ENCODE measurements at regions not wholly inside any gene's neighbourhood (a gene's known extent, or its start where the extent isn't known, plus 50 kb on each side); places are given as distances from the start of the nearest gene placed in this dataset.

GRCh38 chr11:95349345-95349942 is 118.4 kb upstream of the SESN3 start:
- TF ChIP-seq MXI1 (IDR thresholded peaks at IDR 0.05; ENCODE audit: borderline replicate concordance, low read depth, low read length): no peak
- TF ChIP-seq RFX5 (IDR thresholded peaks at IDR 0.05; ENCODE audit: low read depth, low read length): no peak
- TF ChIP-seq CEBPB (IDR thresholded peaks at IDR 0.05; ENCODE audit: low read depth, low read length): no peak
- TF ChIP-seq CTCF (conservative IDR thresholded peaks at IDR 0.05; ENCODE audit: low read depth, low read length): no peak
- TF ChIP-seq BHLHE40 (IDR thresholded peaks at IDR 0.05; ENCODE audit: low read depth, low read length): no peak
- dilution Hi-C loops (cut with HindIII; ENCODE audit: low sequenced_read_pairs, unreplicated experiment): no loop called here

More at GRCh38 chr11:95349345-95349942, 118.4 kb upstream of the SESN3 start:
- Histone ChIP-seq H2BK5ac (ENCODE audit: low read depth, low read length, poor library complexity, severe bottlenecking) (no peak overlapping the region), H3K56ac (ENCODE audit: extremely low read depth, insufficient read depth, low read length) (no peak overlapping the region), H3K9me1 (ENCODE audit: insufficient read depth, low read length) (no peaks in the 10 kb centered on the region), H2AK9ac (replicated peaks; ENCODE audit: low read depth, low read length, poor library complexity) (no peak overlapping the region), H4K20me1 (ENCODE audit: insufficient read depth, low read length) (no peaks in the 10 kb centered on the region), H3K4me1 (ENCODE audit: control insufficient read depth, insufficient read depth, low read length) (no peaks in the 10 kb centered on the region), H3K9me3 (ENCODE audit: control insufficient read depth, insufficient read depth, low read length) (no peaks in the 10 kb centered on the region), H3K18ac (ENCODE audit: low read depth, low read length) (no peak overlapping the region), H3K27me3 (ENCODE audit: control insufficient read depth, insufficient read depth, low read length) (peaks cover 2% of the 10 kb centered on the region), H3K79me1 (ENCODE audit: low read depth in 1 of 2, low read length in 2 of 2) (no peaks in the 10 kb centered on the region), H2BK15ac (ENCODE audit: low read depth, low read length) (no peak overlapping the region), H2BK20ac (ENCODE audit: low read depth, low read length) (no peak overlapping the region), H3K23ac (ENCODE audit: low read depth, low read length) (no peak overlapping the region), H3K4me3 (ENCODE audit: insufficient read depth, low read depth, low read length) (no peak overlapping the region), H3K27ac (ENCODE audit: insufficient read depth, low read length) (no peak overlapping the region), H4K5ac (ENCODE audit: low read depth, low read length) (no peak overlapping the region), H3K9ac (ENCODE audit: low read depth, low read length) (no peak overlapping the region), H3K14ac (replicated peaks; ENCODE audit: low read depth, low read length) (no peak overlapping the region), H3K36me3 (ENCODE audit: control insufficient read depth, insufficient read depth, low read length) (no peaks in the 10 kb centered on the region), H2AK5ac (ENCODE audit: low read depth, low read length) (no peak overlapping the region), H4K8ac (ENCODE audit: low read depth in 2 of 2, low read length in 2 of 2) (no peak overlapping the region), H4K91ac (ENCODE audit: insufficient read depth, low read depth, low read length) (no peak overlapping the region), H2AFZ (replicated peaks; ENCODE audit: low read length, poor library complexity) (no peak overlapping the region), H2BK120ac (ENCODE audit: low read depth, low read length) (no peak overlapping the region), H3K4ac (ENCODE audit: low read depth, low read length) (no peak overlapping the region), H3K4me2 (ENCODE audit: low read depth, low read length) (no peak overlapping the region)
- ATAC-seq (ENCODE audit: low read depth): no peak
- BruUV-seq (replicated peaks): no TSS peak
- intact Hi-C loops (cut with micrococcal nuclease): no loop called here
- in situ Hi-C loops (cut with MboI; ENCODE audit: low sequenced_read_pairs): no loop called here
- DNase-seq: no peak
- CTCF ChIA-PET: interaction anchor here (0.6 kb wide), 1 partner anchor 38 kb away, joined by 4 read pairs; no protein-coding TSS in a partner anchor
- POLR2A ChIA-PET (ENCODE audit: unreplicated experiment): no interaction called here

All from IMR-90 (cell line).